Activated CD8-positive, alpha-beta memory T cell treated with anti-CD3 and anti-CD28 coated beads, Interleukin-2, amount 50 U/mL, for 4 hours (primary cell): ENCODE measurements at regions not wholly inside any gene's neighbourhood (a gene's known extent, or its start where the extent isn't known, plus 50 kb on each side); places are given as distances from the start of the nearest gene placed in this dataset.
"Not testable (repeated sequence)": the region's sequence is repeated elsewhere in the genome, so short reads cannot be mapped to it uniquely, and the experiment has no call there.

ENCODE experiments used
- DNase-seq: peaks from one replicate; pipeline ENCODE4 v3.0.0-alpha.2; 2020

DNA sequence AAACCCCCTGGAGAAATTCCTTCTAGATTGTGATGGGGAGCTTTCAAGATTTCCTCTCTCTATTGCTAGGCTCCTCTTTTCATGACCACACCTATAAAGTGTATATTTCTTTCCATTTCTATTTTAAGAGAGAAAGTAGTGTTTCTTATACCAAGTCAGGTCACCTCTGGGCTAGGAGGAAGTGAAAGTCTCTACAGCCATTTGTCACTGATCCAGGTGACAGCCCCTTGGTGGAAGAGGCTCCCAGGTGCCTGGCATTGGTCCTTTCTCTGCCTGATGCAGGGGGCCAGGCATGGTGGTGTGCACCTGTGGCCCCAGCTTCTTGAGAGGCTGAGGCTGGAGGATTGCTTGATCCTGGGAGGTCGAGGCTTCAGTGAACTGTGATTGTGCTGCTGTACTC, 64.7 kb downstream of the DHCR7 start:
- DNase-seq = no peak

DNA sequence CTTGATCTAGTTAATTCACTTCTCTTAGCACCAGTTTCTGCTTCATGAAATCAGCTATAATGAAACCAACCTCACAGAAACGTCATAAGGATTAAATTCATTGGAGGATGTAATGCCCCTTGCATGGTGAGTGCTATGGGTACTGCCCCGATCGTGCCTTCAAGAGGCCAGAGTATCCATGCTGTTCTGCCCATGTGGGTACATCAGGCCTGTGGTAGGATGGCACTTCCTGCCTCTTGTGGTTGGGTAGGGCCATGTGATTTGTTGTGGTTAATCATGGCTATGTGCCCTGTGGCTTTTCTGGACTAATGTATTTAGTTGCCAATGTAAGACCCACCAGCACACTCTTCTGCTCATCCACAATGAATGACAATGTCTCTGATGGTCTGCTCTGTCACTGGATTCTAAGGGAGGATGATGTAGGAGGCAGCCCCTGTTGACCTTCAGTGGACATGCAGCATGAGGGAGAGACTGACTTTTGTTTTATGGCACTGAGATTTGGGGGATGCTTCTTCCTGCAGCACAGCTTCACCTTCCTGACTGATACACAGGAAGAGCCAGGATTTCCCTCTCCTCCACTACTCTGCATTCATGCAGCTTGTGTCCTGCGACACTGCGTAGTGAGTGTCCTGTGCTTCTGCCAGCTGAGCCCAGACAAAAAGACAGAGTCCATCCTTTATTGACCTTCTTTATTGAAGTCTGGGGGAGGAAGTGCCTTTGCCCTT, 66.2 kb downstream of the DHCR7 start:
- no peak for DNase-seq

DNA sequence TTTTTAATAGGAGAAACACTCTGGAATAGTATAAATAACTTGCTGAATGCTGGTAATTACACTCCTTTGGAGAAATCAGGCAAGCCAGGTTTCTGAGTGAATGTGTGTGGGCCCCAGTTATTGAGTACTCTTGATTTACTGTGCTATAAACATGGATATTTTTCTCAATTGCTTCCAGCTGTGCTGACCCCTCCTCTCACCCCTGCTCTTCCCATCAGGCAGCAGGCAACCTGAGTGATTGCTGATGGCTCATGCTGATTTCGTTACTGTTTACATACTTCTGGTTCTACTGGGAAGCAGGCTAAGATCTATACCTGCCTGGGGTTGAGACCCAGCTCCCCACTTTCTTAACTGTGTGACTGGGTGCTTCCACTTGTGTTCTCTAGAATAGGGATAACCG, 68.5 kb downstream of the DHCR7 start:
- no peak for DNase-seq

DNA sequence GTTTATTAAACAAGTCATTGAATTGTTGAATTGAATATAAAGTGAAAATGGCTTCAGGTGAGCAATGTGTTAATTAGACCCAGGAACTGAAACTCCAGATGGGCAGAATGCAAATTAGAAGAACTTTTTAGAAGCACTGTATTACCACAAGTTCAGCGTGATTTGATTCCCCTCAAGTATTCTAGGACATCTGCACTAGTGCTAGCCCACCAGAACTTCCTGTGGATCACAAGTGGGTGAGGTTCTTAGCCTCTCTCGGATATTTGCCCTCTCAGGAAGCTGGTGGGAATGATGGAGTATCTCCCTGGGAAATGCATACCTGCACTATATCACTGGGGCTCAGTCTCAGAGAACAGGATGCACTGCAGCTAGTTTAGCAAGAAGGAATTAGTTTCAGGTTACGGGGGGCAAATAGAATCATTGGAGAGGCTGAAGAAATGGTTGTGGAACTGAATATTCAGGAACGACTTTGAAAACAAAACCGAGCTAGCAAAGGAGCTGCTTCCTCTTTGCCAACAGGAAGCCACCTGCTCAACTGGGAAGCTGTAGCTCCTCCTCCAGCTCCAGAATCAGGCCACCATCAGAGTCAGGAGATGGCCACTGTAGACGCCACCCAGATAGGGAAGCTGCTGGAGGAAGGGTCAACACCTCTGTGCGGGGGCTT, 74.3 kb downstream of the DHCR7 start:
- DNase-seq = no peak

DNA sequence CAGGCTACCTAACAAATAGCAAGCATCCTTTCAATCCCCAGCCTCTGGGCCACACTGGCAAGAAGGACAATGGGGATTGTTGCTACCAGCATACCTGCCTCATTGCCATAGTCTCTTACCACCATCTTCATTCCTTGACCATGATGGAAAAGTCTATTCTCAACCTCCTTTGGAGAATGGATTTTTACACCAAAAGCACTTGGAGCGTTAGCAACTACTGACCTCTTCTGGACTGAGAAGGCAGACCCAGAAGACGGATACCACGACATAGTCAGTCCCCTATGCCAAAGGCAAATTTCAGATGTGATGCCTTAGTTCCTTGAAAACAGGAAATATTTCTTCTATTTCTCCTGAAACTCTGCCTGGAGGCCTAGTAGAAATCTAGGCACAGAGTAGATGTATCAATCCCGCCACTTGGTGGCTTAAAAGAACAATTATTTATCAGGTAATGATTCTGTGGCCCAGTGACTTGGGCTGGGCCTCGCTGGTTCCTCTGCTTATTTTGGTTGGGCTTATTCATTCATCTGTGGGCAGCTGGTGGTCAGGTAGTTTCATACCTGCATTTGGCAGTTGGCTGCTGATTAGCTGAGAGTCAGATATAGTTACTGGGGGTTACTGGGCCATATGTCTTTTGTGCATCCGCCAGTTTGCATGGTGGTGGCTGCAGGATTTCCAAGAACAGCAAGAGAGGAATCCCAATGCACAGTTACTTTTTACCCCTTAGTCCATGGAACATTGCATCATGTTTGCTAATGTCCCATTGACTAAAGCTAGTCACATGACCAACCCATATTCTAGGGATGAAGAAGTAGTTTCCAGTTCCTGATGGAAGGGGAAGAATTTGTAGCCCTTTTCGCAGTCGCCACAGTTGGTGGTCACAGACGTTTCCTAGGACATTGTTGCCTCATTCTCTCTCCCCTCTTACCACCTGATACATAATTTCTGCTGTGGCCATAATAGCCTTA, 75.2 kb downstream of the DHCR7 start:
- DNase-seq = no peak

DNA sequence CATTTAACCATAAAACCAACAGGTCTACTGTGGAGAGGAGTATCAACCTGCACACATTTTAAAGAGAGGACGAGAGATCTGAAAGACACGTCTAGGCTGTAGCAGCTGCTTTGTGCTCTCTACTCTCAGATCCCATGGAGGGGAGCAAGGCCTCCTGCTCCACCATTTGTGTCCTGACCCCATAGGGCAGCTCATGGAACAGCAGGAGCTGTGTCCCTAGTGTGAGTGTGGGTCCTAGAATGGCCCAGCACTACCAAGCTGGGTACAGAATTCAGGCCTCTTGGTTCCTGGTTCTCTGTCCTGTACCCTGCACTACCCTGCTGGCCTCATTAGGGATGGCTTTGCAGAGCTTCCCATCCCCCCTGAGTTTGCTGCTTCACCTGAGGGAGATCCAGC, 76.5 kb downstream of the DHCR7 start:
- no peak for DNase-seq

DNA sequence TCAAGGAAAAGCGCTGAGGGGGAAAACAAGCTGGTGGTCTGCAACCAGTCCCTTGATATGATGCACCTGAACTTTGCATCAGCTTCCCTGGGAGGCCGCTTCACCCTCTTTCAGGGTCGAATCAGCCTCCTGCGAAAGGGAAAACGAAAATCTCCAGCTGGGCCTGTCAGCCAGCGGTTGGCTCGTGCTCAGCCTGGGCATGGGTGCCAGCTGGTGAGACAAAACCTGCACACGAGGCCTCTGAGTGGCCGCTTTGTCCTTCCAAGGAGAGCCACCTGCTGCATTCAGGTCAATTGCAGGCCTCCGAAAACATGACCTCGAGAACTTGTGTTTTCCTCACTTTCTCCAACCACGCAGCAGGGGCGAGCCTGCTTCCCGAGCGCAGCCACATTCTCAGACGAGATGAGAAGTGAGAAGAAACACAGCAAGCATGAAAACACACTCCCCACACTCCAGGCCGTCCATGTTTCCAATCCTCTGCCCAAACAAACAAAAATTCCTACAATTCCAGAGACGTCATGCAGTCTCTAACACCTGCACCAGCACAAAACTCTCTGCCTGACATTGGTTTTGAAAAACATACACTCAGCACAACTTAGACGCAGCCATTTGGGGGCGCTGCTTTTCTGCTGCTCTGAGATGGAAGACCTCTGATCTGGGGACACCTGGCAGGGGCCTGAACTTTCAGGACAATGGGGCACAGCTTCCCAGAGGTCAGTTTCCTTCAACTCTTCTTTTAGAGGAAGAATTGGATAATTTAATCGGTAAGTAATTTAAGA, 77.1 kb downstream of the DHCR7 start:
- DNase-seq = no peak

DNA sequence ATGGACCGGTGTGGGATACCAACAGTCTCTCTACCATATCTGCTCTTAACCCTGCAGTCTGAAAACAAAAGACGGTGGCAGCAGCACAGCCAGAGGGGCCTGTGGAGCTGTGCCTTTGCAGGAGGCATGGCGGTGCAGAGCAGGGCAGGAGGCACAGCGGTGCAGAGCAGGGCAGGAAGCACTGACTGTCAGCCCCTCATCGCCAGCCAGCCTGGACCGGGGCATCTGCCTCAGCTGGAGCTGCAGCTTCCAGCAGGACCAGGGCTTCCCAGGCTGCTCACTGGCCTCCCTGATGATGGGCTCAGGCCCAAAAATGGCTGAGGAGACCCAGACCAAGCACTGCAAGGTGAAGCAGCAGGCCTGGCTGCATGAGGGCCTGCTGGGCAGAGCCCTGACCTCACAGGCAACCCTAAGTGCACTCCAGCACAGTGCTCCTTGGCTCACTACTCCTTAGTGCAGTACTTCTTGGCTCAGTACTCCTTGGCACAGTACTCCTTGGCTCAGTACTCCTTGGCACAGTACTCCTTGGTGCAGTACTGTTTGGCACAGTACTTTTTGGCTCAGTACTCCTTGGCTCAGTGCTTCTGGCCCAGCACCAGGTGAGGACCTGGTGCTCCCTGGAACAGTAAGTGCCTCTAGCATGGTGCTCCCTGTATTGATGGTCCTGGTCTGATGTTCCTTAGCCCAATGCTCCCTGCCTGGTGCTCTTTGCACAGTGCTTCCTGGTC, 78.0 kb downstream of the DHCR7 start:
- DNase-seq = no peak

DNA sequence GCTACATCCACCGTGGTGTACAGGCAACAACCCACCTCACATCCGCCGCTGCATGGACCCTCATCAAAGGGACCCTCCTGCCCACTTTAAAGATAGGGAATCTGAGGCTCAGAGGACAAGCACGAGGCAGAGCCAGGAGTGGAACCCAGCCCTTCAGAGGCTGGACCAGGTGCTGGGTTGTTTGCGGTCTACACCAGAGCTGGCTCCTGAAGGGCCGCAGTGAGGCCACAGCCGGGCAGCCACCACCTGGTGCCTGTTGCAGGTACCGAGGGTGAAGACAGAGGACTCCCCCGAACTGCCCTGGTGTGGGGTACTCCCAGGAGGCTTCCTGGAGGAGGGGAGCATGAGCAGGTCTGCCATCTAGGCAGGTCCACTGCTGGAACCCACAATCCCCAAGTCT, 78.8 kb downstream of the DHCR7 start:
- no peak for DNase-seq

DNA sequence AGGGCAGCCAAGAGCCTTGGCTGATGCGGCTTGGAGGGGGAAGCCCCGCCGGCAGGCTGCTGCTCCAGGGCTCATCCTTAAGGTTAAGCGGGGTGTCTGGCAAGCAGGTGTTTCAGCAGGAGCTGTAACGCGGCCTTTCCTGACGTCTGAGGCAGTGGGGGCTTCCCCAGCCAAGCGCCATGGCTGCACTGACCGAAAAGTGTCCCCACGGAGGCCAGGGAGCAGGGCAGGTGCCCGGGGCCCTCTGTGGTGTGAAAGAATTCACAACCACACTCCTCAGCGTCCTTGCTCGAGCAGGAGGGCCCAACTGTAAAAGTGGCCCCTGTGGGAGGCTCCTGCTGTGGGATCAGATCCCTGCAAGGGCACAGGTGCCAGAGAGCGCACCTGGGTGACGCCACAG, 79.2 kb downstream of the DHCR7 start:
- DNase-seq = no peak

DNA sequence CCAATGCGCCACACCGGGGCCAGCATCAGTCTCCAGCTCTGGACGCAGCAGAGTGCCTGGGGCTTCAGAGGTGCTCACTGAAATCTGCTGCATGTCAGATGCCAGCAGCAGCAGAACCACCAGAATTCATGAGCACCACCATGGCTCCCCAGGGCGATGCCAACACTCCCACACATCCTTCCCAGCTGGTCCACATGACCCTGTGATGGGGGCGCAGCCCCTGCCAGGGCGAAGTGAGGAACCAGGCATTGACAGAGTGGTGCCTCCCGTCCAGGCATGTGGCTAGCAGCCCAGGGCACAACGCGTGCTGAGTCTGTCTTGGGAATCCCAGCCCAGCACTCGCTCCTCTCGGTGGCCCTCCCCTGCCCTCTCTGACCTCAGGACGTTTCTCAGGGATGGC, 80.4 kb downstream of the DHCR7 start:
- no peak for DNase-seq

DNA sequence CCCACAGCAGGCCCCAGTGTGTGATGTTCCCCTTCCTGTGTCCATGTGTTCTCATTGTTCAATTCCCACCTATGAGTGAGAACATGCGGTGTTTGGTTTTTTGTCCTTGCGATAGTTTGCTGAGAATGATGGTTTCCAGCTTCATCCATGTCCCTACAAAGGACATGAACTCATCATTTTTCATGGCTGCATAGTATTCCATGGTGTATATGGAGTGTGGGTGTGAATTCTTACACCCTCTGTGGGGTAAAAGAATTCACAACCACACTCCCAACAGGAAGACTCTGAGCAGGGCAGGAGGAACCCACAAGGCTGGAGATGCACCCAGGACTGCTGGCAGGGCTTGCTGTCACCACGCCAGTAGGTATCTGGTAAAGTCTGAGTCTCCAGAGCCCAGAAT, 80.9 kb downstream of the DHCR7 start:
- not testable (repeated sequence) for DNase-seq

DNA sequence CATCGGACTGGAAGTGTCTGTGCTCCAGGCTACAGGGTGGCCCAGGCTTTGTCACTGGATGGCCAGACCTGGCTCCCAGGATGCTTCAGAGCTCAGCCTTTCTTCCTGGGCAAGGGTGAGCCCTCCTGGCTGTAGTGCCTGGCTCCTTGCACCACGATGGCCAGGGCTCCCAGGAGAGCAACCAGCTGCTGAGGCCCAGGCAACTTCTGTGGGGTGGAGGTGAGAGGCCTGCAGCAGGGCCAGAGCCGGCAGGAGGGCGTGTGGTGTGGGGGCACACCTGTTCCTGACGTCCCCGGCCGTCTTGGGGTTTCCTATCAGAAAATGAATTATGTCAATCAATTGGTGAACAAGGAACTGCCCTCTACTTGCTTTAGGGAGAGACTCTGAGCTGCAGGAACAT, 82.1 kb downstream of the DHCR7 start:
- no peak for DNase-seq

DNA sequence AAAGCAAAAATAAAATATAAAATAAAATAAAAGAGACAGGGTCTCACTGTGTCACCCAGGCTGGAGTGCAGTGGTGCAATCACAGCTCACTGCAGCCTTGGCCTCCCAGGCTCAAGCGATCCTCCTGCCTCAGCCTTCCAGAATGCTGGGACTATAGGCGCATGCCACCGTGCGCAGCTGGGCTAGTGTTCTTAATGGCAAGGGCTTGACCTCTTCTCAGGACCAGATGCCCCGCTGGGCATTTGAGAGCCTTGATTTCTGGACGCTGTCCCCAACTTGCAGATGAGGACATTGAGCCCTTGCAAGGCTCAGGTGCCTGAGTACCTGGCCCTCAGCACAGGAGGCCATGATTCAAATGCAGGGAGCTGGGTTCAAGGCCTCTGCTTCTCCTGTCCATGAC, 82.6 kb downstream of the DHCR7 start:
- DNase-seq = no peak

DNA sequence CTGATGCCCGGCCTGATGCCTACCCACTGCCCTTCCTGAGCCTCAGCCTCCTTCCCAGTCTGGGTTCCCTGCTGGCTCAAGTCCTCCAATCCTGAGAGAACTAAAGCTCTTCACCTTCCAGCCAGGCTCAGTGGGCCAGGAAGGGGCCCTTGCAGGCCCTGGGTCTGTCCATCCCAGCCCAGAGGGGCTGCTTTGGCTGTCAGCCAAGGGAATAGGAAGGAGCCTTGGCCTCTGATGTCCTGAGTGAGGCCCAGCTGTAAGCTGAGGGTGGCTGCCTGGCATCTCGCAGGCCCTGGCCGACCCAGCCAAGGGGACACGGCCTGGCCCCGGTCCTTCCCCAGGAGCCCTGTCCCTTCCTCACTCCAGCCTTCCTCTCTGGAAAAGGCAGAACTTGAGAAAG, 83.4 kb downstream of the DHCR7 start:
- no peak for DNase-seq

DNA sequence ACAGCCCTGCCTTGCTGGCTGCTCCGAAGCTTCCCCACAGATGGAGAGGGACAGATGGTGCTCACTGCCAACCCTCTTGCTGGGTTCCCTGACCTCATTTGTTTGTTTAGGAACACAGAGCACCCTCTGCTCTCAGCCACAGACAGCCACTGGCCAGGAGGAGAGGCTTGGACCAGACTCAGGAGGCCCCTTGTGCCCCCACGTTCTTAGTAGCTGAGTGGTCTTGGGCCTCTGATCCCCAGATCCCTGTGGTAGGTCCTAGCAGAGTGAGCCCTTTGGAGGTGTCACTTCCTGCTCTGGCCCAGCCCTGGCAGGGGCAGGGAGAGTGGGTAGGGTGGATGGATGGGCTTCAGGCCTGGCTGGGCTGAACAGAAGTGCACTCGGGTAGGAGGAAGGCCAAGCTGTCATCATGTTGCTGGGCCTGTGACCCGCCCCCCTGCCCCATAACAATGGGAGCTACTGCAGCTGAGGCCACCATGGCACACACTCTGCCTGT, 84.0 kb downstream of the DHCR7 start:
- DNase-seq = no peak

DNA sequence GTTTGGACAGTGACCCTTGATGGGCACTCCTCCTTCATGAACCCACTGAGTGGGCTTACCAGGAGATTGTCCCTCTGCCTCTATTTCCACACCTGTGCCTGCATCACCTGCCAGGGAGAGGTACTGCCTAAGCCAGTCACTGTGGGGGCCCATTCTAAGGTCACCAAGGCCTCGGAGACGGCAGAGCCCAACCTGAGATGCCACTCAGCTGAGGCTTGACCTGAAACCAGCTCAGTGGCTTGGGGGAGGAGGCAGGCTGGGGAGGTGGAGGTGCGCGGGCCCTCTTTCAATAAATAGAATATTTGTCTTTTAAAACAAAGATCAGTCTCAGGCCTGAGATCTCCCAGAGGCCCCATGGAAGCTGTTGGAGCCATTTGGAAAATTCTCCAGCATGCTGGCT, 84.5 kb downstream of the DHCR7 start:
- DNase-seq = no peak

DNA sequence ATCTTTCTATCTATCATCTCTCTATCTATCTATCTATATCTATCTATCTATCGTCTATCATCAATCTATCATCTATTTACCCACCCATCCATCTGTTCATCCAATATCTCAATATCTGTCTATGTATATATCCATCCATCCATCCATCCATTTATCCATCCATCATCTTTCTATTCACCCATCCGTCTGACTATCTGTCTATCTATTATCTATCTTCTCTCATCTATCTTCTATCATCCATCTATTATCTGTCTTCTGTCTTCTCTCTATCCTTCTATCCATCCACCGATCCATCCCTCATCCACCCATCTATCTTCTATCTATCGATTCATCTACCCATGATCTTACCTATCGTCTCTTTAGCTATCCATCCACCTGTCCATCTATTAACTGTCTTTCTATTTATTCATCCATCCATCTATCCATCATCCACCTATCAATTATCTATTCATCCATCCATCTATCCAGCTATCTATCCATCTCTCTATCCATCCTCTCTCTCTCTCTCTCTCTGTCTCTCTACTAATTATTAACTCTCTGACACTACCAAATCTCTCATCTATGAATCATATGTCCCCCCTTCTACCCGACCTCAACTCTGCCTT, 89.1 kb downstream of the DHCR7 start:
- no peak for DNase-seq

DNA sequence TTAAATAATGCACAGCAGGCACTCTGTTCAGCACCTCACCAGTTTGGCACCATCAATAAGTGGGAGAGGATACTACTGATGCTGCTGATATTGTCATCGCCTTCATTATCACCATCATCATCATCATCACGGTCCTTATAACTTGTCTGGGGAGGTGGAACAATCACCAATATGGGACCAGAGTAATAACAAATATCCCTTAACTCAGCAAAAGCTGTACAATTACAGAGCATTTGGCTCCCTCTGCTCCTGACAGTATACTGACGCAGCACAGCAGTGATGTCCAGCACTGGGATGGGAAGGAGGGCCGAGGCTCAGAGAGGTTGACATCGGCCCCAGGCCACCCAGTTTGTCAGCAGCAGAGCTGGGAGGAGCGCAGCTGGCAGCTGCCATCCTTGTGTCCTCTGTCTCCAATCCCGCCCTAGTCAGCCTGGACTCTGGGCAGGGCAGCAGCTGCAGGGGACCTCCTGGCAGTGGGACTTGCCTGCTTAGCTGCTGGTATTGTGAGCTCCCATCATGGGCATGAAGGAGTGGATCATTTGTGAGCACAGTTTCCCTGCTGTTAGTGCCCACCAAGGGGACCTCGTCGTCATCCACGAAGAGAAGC, 90.0 kb downstream of the DHCR7 start:
- DNase-seq = no peak

DNA sequence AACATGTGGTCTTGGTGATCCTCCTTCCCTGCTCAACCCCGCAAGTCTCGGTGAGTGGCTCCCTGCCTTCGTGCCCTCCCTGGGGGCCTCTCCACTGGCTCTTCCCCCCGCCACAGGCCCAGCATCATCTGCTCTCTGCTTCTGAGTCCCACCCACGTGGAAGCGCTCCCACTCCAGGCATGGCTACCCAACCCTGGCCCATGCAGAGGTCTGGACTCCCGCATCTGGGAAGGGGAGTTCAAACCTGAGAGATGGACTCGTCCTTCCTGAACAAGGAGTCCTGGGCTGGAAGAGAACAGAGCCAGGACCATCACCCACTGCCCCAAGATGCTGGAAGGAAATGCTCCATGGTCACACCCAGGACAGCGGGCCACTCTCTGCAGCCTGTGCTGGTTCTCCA, 90.8 kb downstream of the DHCR7 start:
- no peak for DNase-seq

DNA sequence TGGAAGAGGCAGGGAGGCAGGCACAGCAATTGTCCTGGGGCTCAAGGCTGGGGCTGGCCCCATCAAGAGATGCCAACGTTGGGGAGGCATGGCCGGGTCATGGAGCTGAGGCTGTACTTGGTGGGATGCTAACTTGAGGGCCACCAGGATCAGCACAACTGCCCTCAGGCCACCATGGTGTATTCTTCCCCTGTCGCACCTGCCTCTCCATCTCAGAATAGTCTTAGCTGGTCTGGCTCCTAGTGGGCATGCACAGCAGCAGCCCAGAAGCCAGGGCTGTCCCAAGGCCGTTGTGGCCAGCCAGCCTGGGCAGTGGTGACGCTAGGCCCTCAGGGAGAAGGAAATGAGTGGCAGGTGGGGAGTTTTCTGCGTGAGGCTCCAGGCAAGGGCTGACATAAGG, 91.3 kb downstream of the DHCR7 start:
- no peak for DNase-seq
